ENCODE measurements at regions not wholly inside any gene's neighbourhood (a gene's known extent, or its start where the extent isn't known, plus 50 kb on each side); places are given as distances from the start of the nearest gene placed in this dataset.
A peak's percentile ranks its signal among the peaks of the same experiment; 100 is the strongest.

- no peak for DNase-seq
Measured at GRCh38 chr3:3628676-3629328, 170.4 kb upstream of the LRRN1 start.

DNA sequence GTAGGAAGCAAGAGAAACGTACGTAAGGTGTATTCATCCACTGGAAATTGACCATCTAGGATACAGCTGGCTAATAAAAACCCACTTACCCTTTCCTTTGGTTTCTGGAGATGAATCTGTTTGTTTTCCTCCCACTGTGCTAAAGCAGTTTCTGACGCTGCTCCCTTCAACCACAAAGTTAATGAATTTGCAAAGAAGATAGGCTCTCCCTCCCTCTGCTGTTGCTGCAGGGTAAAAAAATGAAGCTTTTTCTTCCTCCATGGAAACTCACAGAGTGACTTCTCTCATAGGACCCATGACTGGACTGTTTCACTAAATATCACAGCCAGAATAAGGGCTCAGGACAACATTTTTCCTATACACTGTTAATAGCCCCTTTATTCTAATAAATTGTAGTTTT is 172.1 kb upstream of the LRRN1 start:
- DNase-seq: no peak

- DNase-seq: no peak
Measured at GRCh38 chr3:3625544-3626271, 173.5 kb upstream of the LRRN1 start.

- DNase-seq: no peak
Measured at GRCh38 chr3:3619815-3620214, 179.4 kb upstream of the LRRN1 start.

GRCh38 chr3:3618623-3619022 is 180.6 kb upstream of the LRRN1 start:
- DNase-seq: no peak

DNA sequence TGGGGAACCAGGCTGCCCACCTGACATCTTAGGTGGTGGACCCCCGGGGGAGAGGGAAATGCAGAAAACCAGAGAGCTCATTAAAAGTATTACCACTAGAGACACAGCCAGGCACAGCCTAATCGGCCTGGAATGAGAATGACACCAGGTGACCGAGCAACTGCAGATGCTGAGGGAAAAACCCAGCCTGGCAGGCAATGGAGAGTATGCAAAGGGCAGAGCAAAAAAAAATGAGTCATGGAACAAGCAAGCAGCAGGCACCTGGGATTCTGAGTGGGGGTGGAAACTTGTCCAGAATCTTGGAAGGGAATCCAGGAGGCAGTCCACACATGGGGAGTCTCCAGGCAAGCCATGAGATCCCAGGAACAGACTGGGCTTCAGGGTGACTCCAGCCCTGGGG is 183.7 kb upstream of the LRRN1 start:
- no peak for DNase-seq

- DNase-seq: no peak
Measured at GRCh38 chr3:3610581-3611298, 188.5 kb upstream of the LRRN1 start.

GRCh38 chr3:3606321-3606720 is 192.9 kb upstream of the LRRN1 start:
- no peak for DNase-seq

DNA sequence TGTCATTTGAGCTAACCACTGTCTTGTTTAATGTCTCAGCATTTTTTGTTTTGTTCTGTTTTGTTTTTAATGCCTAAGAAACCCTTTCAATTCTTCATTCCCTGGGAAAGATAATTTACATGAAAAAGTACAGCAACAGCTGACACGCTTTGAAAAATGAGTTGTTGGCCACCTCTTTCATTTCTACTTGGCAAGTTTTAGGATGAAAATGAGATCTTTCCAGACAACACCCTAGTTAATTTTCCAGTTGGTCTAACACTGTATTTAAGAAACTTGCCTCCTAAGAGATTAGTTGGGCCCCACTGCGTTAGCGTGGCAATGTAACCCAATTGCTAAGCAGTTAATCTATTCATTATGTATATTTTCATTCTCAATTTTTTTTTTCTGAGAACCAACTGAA is 194.0 kb upstream of the LRRN1 start:
- DNase-seq: no peak

DNA sequence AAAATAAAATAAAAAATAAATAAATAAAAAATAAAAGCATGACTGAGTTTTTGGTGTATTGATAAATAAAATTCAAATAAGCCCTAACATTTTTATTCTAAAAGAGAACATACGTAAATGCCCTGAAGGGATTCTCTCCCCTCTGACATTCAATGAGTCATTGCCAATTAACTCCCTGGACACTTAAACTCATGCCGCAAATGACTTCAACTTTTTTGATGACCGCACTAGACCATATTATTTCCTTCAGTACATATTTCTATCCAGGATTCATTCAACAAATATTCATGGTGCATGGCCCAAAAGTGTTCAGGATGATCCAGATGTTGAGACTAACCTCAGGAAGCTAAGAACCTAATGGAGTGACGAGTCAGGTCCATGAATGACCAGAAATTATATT is 195.9 kb upstream of the LRRN1 start:
- DNase-seq: no peak

DNA sequence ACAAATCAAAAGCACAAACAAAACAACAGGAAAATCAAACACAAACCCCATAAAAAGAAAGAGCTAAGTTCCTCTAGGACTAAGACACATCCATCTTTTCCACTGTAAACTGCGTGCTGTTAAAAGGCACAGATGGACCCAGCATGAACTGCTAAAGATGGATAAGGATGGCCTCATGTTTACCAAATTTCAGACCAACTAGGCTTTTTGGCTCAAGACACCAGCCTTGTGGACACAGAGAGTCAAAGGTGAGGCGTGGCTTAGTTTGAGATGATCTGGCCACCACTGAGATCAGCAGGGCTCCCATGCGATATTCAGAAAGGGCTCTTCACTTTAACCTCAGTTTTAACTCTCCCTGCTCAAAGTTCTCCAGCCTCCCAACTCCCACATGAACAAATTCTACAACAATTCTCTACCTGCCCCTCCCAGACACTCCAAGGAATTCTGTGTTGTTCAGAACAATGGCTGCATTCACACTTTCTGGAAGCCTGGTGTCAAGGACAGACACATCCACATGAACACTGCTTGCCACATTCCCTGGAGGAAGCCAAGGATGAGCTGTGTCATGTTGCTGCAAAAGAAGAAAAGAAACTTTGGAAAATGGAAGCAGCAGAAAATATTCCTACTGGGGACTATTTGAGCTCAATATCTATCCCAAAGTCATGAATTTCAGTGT is 198.4 kb upstream of the LRRN1 start:
- no peak for DNase-seq

DNA sequence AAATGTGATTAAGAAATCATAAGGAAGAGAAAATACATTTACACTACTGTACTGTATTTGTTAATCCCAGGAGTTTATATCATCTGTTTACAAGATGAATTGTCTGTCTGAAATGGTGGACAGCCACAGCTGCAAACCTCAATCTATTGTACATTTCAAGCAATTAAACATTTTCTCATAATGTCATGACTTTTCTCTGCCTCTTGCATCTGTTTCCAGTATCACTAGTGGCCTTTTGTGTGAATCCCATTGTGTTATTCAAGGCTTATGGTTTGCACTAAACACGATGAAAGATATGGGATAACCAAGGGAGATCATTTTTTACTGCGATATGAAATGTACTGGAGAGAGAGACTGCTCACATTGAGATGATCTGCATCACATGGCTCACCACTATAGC is 200.2 kb upstream of the LRRN1 start:
- DNase-seq: no peak

- DNase-seq: no peak
Measured at GRCh38 chr3:3594986-3595385, 204.2 kb upstream of the LRRN1 start.

- DNase-seq: no peak
Measured at GRCh38 chr3:3589715-3590130, 209.5 kb upstream of the LRRN1 start.

DNA sequence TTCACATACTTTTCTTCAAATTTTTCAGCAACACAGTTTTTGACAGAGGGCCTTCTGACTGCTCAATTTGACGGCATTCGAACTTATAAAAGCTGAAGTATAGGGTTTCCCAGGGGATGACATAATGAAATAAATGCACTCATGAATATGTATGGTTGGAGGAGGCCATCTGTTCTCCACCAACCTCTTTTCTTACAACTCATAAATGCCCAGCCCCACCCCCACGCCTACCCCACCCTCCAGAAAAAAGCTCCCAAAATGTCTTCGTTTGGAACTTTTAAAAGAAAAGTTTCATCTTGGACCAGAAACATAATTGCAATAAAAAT is 211.6 kb upstream of the LRRN1 start:
- DNase-seq: no peak

DNA sequence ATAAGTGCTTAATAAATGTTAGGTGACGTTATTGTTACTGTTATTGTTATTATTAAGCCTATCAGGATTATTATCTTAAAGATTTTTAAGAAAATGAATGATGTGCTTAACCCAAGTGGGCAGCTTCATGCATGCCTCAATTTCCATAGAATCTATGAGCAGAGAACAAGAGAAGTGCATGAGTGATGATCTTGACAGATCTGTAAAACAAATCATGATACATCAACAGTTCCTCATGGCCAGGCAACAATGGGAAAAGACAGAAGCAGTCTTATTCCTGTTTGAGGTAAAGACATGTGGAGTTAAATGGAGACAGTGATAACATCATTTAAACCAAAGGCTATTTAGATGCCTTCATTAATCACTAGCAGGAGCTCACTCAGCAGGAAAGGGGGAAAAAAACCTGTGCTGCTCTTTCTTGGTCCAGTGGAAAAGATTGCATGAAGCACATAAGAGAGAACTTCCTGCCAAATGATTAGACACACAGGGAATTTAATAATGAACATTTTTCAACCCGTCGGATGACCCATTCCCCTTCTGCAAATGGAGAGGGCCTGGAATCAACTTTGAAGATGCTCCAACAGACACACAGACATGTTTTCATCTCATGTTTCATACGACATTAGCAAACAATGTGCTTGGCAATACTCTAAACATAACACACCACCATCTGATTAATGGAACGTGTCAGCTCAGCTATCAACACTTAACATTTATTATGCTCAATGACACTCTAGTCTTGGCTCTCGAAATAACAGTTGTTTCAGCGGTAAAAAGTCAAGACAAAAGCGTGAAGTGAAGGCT is 212.2 kb upstream of the LRRN1 start:
- DNase-seq: no peak

- peak; percentile 19 for DNase-seq
Measured at GRCh38 chr3:3586336-3586735, 212.9 kb upstream of the LRRN1 start.

DNA sequence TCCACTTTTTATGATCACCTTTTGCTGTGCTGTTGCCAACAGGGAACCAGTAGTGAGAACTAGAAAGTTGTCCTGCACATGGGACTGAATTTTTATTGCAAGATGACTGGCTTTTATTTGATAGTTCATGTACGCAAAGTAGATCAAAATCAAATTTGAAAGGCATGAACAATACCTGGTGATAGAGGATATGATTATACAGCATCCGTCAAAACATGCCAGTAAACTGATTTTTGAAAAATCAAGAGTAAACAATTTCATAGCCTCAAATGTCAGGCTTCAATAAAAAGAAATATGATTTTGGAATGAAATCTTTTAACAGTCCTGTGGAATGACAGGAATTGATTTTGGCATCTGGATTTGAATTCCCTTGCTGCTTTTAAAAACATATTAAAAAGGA is 219.6 kb upstream of the LRRN1 start:
- DNase-seq: no peak

DNA sequence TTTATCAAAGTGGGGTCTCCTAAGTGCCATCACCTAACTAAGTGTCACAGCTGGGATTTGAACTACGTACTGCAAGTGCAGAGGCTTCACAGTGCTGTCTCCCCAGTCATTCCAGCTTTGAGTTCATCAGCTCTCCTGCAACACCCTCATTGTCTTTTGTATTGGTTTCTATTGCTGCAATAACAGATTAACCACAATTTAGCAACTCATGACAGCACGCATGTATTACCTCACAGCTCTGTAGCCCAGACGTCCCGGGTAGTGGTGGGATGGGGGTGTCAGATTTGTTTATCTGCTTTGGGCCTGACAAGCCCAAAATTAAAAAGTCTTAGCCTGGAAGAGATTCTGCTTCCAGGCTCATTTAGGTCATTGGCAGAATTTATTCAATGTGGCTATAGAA is 220.5 kb upstream of the LRRN1 start:
- DNase-seq: peak; percentile 70

DNA sequence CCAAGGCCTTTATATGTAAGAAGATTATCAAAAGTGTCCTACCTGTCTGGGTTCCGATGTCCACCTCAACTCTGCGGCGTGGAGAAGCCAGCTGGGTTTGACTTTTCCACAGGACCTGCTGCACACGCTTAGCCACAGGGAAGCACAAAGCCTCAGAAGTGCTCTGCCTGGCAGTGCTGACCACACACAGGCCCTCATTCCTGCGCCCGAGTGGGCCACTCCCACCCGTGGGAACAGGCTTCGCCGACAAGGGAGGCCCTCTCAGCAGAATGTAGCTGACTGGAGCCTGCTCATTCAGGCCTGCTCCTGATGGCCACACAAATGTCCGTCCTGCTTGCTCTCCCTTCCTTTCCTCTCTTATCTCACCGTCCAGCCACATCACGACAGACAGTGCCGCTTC is 221.4 kb upstream of the LRRN1 start:
- no peak for DNase-seq

- no peak for DNase-seq
Measured at GRCh38 chr3:3573341-3573740, 225.9 kb upstream of the LRRN1 start.

GRCh38 chr3:3560591-3561311 is 238.5 kb upstream of the LRRN1 start:
- no peak for DNase-seq

Data from inflammatory macrophage treated with lipopolysaccharide for 4 hours (primary cell).